Effector memory CD8-positive, alpha-beta T cell (primary cell): ENCODE measurements at regions not wholly inside any gene's neighbourhood (a gene's known extent, or its start where the extent isn't known, plus 50 kb on each side); places are given as distances from the start of the nearest gene placed in this dataset.

Source experiments
- ATAC-seq: fragments of 150-1000 bp; cut with Tn5 transposase; replicated peaks from 2 replicates; pipeline ENCODE4 v1.10.0; 2021; ENCODE audit warnings: mild to moderate bottlenecking, moderate library complexity
- DNase-seq, 3 experiments: peaks; one replicate each; pipeline ENCODE4 v3.0.0; 2021
- H3K27ac Mint-ChIP-seq, 2 donors: one replicate each; pipeline ENCODE4 v1.8.0; 2022; ENCODE audit warnings: mild to moderate bottlenecking in 2 of 2, mixed read lengths in 2 of 2, moderate library complexity in 2 of 2
- H3K27me3 Mint-ChIP-seq, 2 donors: one replicate each; pipeline ENCODE4 v1.8.0; 2022; ENCODE audit warnings: mixed read lengths in 2 of 2
- H3K36me3 Mint-ChIP-seq: one replicate; pipeline ENCODE4 v1.8.0; 2022; ENCODE audit warnings: mild to moderate bottlenecking, moderate library complexity, mixed read lengths; ENCODE audit not compliant: insufficient read depth
- H3K4me1 Mint-ChIP-seq, 2 donors: one replicate each; pipeline ENCODE4 v1.8.0; 2022; ENCODE audit warnings: low read depth in 2 of 2, mixed read lengths in 2 of 2
- H3K4me3 Mint-ChIP-seq, 2 donors: one replicate each; pipeline ENCODE4 v1.8.0; 2022; ENCODE audit warnings: mild to moderate bottlenecking in 2 of 2, mixed read lengths in 2 of 2, moderate library complexity in 2 of 2
- H3K9me3 Mint-ChIP-seq, 2 donors: one replicate each; pipeline ENCODE4 v1.8.0; 2022; ENCODE audit warnings: mixed read lengths in 2 of 2

DNA sequence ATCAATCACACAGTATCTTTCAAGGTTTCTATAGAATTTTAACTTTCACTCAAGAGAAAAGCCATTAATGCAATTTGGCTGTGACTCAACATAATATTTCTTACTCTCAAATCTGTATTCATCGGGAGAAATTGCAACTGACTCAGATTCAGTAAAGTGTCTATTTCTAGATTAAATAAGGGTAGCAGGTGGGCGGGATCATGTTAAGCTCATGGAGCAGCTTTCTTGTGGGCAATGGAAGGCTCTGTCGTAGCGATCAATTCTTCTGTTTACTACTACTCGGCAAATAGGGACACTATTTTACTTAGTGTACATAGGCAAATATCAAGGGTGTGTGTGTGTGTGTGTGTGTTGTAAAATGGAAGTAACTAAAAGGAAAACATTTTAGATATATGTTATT, 423.6 kb upstream of the NEGR1 start:
- no peaks in the 10 kb centered on the region for H3K27me3 Mint-ChIP-seq
- no peak overlapping the region for H3K4me3 Mint-ChIP-seq
- H3K36me3 Mint-ChIP-seq: no peaks in the 10 kb centered on the region
- DNase-seq (no peak), ATAC-seq (no peak)
- H3K27ac Mint-ChIP-seq: no peak overlapping the region
- no peaks in the 10 kb centered on the region for H3K4me1 Mint-ChIP-seq
- H3K9me3 Mint-ChIP-seq: peaks cover 8 to 18% of the 10 kb centered on the region in 2 donors

DNA sequence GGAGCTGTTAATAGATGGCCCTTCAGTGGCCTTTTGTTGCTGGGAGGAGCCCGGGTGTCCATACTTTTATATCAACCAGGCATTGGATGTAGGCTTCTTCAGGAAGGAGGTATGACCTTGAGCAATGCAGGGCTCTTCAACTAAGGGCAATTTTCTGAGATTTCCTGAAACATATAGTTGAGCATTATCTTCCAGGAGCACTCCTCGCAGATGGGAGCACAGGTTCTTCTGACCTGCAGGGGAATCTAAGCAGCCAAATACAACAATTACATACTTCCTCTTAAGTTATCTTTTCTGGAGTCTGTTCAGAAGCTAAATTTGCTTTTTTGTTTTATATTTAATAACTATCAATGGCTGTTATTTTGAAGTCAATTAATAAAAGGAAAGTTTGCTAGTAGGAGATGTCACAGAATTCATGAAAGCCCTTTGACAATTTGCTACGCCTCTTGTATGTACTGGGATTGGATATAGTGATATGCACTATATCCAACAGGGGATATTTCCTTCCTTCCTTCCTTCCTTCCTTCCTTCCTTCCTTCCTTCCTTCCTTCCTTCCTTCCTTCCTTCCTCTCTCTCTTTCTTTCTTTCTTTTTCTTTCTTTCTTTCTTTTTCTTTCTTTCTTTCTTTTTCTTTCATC, 422.6 kb upstream of the NEGR1 start:
- ATAC-seq: no peak
- Mint-ChIP-seq H3K36me3 (no peaks in the 10 kb centered on the region), H3K27me3 (no peaks in the 10 kb centered on the region), H3K27ac (no peak overlapping the region), H3K9me3 (peaks cover 5 to 8% of the 10 kb centered on the region in 2 donors), H3K4me1 (no peaks in the 10 kb centered on the region), H3K4me3 (no peak overlapping the region)
- DNase-seq: no peak

DNA sequence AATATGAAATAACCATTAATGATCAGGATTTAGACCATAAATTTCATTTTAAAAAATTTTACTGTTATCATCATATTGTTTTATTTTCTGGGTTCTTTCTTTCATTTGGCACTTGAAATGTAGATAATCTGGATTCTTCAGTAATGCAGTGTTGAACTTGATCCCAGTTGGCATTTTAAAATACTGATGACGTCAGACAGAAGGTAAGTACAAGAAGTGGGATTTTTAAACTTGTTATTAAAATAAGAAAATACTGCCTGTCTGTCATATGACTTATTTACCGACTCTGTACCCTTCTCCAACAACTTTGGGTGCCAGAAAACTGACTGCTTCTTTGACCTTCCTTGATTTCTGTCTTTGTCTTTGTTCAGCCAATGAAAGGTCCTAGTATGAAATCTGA, 415.1 kb upstream of the NEGR1 start:
- H3K4me3 Mint-ChIP-seq: no peak overlapping the region
- H3K27ac Mint-ChIP-seq: no peak overlapping the region
- DNase-seq (no peak), ATAC-seq (no peak)
- no peaks in the 10 kb centered on the region for H3K4me1 Mint-ChIP-seq
- H3K36me3 Mint-ChIP-seq: no peaks in the 10 kb centered on the region
- no peaks in the 10 kb centered on the region for H3K27me3 Mint-ChIP-seq
- H3K9me3 Mint-ChIP-seq: peaks cover 18 to 20% of the 10 kb centered on the region in 2 donors

DNA sequence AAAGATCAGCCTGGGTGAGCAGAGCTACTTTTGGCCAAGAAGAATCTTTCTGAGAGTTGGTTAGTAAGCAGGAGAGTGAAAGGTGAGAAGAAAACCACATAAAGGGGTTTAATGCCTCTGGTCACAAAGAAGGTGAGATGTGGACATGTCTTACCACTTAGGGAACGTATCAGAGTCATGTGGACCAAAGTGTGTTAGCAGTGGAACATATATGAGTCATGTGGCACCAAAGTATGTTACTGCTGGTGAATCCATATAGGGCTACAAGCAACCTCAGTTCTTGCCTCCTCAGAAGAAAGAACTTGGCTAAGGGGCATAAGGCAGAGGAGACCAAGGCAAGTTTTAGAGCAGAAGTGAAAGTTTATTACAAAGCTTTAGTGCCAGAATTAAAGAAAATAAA, 411.6 kb upstream of the NEGR1 start:
- H3K4me3 Mint-ChIP-seq: no peak overlapping the region
- H3K36me3 Mint-ChIP-seq: no peaks in the 10 kb centered on the region
- peaks cover 18% of the 10 kb centered on the region in 2 donors for H3K9me3 Mint-ChIP-seq
- H3K4me1 Mint-ChIP-seq: no peaks in the 10 kb centered on the region
- H3K27ac Mint-ChIP-seq: no peak overlapping the region
- DNase-seq (no peak), ATAC-seq (no peak)
- no peaks in the 10 kb centered on the region for H3K27me3 Mint-ChIP-seq

DNA sequence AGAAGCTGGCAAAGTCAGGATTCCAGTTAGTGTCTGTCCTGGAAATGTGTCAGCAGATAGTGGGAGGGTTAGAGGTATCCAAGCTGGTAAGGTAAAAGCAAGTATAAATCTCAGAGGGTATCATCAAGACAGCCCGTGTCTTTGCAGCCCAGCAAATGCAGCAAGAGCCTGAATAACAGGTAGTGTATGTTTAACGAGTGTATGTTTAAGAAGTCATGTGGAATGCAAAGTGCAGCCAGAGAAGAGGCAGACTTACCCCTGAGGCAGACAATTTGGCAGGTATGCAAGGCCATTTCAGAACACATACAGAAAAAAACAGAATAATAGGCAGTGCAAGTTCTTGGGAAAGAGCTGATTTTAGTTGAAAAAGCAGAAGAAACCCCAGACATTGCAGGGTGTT, 411.0 kb upstream of the NEGR1 start:
- ATAC-seq (no peak), DNase-seq (no peak)
- Mint-ChIP-seq H3K4me3 (no peak overlapping the region), H3K27ac (no peak overlapping the region), H3K36me3 (no peaks in the 10 kb centered on the region), H3K27me3 (no peaks in the 10 kb centered on the region), H3K9me3 (peaks cover 18 to 20% of the 10 kb centered on the region in 2 donors), H3K4me1 (no peaks in the 10 kb centered on the region)

DNA sequence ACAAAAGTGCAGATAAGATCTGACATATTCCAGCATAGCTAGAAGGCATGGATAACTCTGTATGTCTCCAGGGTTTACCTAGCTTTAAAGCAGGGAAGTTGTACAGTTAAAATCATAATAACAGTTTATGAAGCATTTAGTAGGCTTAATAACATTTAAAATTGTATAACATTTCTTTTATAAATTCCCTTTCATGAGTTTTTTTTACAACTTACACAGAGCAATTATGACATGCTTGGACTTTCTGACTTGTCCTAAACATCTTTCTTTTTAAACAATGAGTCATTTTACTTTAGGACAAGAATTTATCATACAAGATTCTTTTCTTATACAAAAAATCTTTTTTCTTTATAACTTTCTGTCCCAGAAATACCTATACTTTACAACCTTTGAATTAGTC, 408.5 kb upstream of the NEGR1 start:
- no peak for ATAC-seq
- Mint-ChIP-seq H3K4me1 (no peaks in the 10 kb centered on the region), H3K4me3 (no peak overlapping the region), H3K27me3 (no peaks in the 10 kb centered on the region), H3K36me3 (no peaks in the 10 kb centered on the region), H3K9me3 (peaks cover 9 to 21% of the 10 kb centered on the region in 2 donors), H3K27ac (no peak overlapping the region)
- no peak for DNase-seq

DNA sequence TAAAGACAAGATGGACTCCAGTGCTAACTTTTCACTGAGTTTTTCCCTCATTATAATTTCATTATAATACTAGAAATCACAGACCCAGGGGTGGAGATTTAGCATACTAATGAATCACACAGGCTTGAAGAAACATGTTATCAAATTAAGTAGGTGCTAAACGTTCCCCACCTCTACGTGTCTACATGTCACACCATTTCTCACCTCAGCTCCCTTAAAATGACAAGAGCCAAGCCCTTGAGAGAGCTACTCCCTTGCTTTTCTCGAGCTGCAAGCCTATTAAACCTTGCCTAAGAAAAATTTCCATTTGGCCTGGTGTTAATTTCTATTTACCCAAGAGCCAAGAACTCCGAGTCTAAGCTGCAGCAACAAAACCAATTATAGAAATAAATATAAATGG, 396.3 kb upstream of the NEGR1 start:
- DNase-seq (no peak), ATAC-seq (no peak)
- no peak overlapping the region for H3K27ac Mint-ChIP-seq
- no peak overlapping the region for H3K4me3 Mint-ChIP-seq
- H3K4me1 Mint-ChIP-seq: no peaks in the 10 kb centered on the region
- H3K36me3 Mint-ChIP-seq: no peaks in the 10 kb centered on the region
- H3K27me3 Mint-ChIP-seq: no peaks in the 10 kb centered on the region
- H3K9me3 Mint-ChIP-seq: peaks cover 5 to 8% of the 10 kb centered on the region in 2 donors

DNA sequence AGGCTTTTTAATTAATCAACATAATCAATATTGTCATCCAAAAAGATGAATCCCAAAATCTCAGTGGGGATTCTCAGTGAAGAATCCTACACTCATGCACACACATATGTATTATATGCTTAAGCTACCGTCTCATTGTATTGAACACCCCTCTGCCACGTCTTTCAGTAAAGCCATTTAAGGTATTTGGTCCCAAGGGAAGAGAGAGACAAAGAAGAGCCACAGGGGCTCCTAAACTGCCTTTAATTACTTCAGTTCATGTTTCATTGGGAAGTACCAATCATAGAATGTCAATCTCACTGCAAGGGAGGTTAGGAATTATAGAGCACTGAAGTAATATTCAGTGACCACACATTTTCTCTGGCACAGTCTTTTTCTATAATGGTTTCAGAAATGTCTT, 388.6 kb upstream of the NEGR1 start:
- no peaks in the 10 kb centered on the region for H3K4me1 Mint-ChIP-seq
- H3K36me3 Mint-ChIP-seq: no peaks in the 10 kb centered on the region
- ATAC-seq (no peak), DNase-seq (no peak)
- H3K9me3 Mint-ChIP-seq: peaks cover 0 to 6% of the 10 kb centered on the region in 2 donors
- H3K27ac Mint-ChIP-seq: no peak overlapping the region
- H3K27me3 Mint-ChIP-seq: no peaks in the 10 kb centered on the region
- H3K4me3 Mint-ChIP-seq: no peak overlapping the region

DNA sequence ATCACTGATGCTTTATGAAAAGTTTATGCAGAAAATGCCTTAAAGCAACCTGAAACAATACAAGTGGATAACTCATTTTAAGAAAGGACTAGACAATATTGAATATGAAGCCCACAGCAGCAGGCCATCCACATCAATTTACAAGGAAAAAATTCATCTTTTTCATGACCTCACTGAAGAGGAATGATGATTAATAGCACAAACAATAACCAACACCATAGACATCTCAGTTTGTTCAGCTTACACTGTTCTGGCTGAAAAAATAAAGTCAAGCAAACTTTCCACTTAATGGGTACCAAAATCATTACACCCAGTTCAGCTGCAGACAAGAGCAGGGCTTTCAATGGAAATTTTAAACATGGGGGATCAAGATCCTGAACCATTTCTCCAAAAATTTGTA, 380.6 kb upstream of the NEGR1 start:
- peaks cover 8 to 17% of the 10 kb centered on the region in 2 donors for H3K9me3 Mint-ChIP-seq
- H3K27me3 Mint-ChIP-seq: no peaks in the 10 kb centered on the region
- no peaks in the 10 kb centered on the region for H3K36me3 Mint-ChIP-seq
- no peak for DNase-seq
- no peak overlapping the region for H3K4me3 Mint-ChIP-seq
- ATAC-seq: no peak
- H3K27ac Mint-ChIP-seq: no peak overlapping the region
- H3K4me1 Mint-ChIP-seq: no peaks in the 10 kb centered on the region

DNA sequence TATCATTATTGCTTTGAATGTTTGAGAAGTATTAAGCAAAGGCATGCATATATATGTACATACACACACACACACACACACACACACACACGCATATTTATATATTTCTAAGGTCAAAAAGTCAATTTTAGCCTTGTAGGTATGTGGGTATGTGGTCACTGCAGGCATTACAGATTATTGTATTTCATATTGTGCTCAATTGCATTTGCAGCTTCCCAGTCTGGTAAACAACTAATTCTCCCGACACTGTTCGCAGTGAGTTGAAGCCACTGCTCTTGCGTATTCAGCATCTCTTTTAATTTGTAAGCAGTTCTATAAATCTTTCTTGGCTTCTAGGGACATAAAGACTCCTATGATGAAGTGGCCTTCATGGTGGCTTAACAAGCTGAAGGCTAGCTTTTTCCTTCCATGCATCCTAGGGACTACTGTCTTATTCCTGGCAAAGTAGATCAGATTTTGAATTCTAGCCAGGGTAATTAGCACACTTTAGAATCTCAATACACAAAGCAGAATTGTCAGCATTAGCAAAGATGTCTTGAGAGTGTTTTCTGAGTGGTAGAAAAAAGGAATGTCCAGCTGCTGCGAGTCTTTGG, 368.6 kb upstream of the NEGR1 start:
- no peaks in the 10 kb centered on the region for H3K27me3 Mint-ChIP-seq
- H3K9me3 Mint-ChIP-seq: peaks cover 2 to 7% of the 10 kb centered on the region in 2 donors
- ATAC-seq (no peak), DNase-seq (no peak)
- no peak overlapping the region for H3K27ac Mint-ChIP-seq
- no peak overlapping the region for H3K4me3 Mint-ChIP-seq
- H3K4me1 Mint-ChIP-seq: no peaks in the 10 kb centered on the region
- no peaks in the 10 kb centered on the region for H3K36me3 Mint-ChIP-seq

DNA sequence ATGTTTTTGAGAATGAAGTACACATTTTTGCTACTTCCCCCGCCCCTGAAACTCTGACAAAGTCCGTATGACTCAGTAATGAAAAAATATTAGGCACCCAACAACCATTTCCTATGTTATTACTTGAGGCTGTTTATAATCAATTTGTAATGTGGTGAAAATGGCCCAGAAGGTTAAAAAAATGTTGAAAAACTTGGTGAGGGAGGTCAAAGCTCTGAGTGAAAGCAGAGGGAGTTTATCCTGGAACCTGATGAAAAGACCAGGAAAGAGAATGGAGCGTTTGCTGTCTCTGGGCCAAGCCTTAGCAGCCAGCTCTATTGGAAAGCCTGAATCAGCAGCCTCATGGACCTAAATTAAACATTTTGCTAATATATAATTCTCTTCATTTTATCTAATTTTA, 367.7 kb upstream of the NEGR1 start:
- no peak for DNase-seq
- ATAC-seq: no peak
- Mint-ChIP-seq H3K36me3 (no peaks in the 10 kb centered on the region), H3K27me3 (no peaks in the 10 kb centered on the region), H3K4me3 (no peak overlapping the region), H3K4me1 (no peaks in the 10 kb centered on the region), H3K9me3 (peaks cover 2 to 7% of the 10 kb centered on the region in 2 donors), H3K27ac (no peak overlapping the region)

DNA sequence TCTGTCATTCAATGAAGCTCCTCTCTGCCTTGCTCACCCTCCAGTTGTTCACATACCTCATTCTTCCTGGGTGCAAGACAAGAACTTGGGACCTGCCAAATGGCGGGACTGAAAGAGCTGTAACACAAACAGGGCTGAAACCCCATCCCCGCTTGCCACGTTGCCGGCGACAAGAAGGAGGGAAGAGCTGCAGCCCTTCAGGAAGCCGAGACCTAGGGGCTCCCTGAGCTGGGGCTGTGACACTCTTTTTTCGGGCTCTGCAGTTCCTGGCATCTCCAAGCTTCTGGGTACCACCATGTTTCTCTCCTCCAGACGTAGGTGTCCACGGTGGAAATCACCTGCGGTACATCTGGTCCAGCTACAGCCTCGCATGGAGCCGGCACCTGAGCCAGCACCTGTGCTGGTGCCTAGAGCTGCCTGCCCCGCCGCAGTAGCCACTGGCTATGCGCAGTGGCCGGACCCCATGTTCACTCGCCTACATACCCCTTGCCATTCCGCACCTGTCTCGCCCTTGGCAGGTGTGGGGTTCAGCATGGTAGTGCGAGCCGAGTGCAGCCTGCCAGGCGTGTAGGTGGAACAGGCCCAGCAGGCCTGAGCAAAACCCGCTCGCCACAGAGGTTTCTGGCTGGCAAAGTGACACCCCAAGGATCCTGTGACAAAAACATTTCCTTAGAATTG, 367.0 kb upstream of the NEGR1 start:
- DNase-seq (no peak), ATAC-seq (no peak)
- no peak overlapping the region for H3K27ac Mint-ChIP-seq
- no peaks in the 10 kb centered on the region for H3K27me3 Mint-ChIP-seq
- H3K36me3 Mint-ChIP-seq: no peaks in the 10 kb centered on the region
- no peak overlapping the region for H3K4me3 Mint-ChIP-seq
- H3K9me3 Mint-ChIP-seq: peaks cover 4 to 9% of the 10 kb centered on the region in 2 donors
- H3K4me1 Mint-ChIP-seq: no peaks in the 10 kb centered on the region

DNA sequence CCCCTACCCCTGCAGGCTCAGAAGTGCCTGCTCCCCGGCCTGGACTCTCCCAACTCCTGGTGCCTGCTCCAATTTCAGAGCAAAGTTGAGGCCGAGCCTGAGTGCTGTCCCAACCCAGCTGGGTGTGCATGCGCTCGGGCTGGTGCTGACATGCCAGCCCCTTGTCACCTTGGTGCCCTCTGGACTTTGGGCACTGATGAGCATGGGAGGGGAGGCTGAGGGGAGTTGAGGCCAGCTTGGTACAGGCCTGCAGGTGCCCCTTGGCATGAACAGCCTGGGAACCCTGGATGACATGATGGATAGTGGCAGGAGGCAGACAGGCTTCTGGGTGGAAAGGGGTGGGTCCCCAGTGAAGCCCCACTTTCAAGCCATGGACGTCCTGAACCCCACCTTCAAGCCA, 366.1 kb upstream of the NEGR1 start:
- H3K9me3 Mint-ChIP-seq: peaks cover 4 to 18% of the 10 kb centered on the region in 2 donors
- no peak overlapping the region for H3K4me3 Mint-ChIP-seq
- no peak overlapping the region for H3K27ac Mint-ChIP-seq
- DNase-seq (no peak), ATAC-seq (no peak)
- H3K27me3 Mint-ChIP-seq: no peaks in the 10 kb centered on the region
- H3K36me3 Mint-ChIP-seq: no peaks in the 10 kb centered on the region
- H3K4me1 Mint-ChIP-seq: no peaks in the 10 kb centered on the region

DNA sequence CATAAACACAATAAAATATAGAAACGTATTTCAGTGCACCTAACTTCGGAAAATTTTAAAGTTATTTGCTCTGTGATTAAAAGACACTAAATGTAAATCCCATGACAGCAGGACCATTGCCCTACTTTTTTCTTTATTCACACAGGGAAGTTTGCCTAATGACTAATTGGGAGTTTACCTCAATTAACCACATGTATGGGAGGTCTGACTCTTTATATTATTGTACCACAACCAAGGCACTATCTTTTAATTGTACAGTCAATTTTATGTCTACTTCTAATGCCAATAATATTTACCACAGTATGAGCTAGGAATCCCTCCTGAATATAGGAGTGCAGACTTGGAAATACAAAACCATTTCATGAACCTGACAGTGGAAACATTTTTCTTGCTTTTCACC, 360.8 kb upstream of the NEGR1 start:
- no peak for ATAC-seq
- Mint-ChIP-seq H3K9me3 (peaks cover 7 to 18% of the 10 kb centered on the region in 2 donors), H3K4me3 (no peak overlapping the region), H3K27me3 (no peaks in the 10 kb centered on the region), H3K4me1 (no peaks in the 10 kb centered on the region), H3K27ac (no peak overlapping the region), H3K36me3 (no peaks in the 10 kb centered on the region)
- no peak for DNase-seq
